Central memory CD8-positive, alpha-beta T cell (primary cell): ENCODE measurements at regions not wholly inside any gene's neighbourhood (a gene's known extent, or its start where the extent isn't known, plus 50 kb on each side); places are given as distances from the start of the nearest gene placed in this dataset.
"Not testable (repeated sequence)": the region's sequence is repeated elsewhere in the genome, so short reads cannot be mapped to it uniquely, and the experiment has no call there.

Source experiments
- ATAC-seq: fragments of 150-1000 bp; cut with Tn5 transposase; replicated peaks from 2 replicates; pipeline ENCODE4 v1.10.0; 2022; ENCODE audit warnings: mild to moderate bottlenecking, moderate FRiP score, moderate number of reproducible peaks; ENCODE audit not compliant: poor library complexity, severe bottlenecking; ENCODE audit errors: extremely low read depth
- DNase-seq, 2 donors: peaks; one replicate each; pipeline ENCODE4 v3.0.0; 2021; ENCODE audit warnings: low spot score in 2 of 2
- H3K27ac Mint-ChIP-seq: one replicate; pipeline ENCODE4 v1.8.0; 2022; ENCODE audit warnings: low read depth, mild to moderate bottlenecking, moderate library complexity, mixed read lengths
- H3K27me3 Mint-ChIP-seq: one replicate; pipeline ENCODE4 v1.8.0; 2022; ENCODE audit warnings: mixed read lengths
- H3K36me3 Mint-ChIP-seq: one replicate; pipeline ENCODE4 v1.8.0; 2022; ENCODE audit warnings: mild to moderate bottlenecking, moderate library complexity, mixed read lengths; ENCODE audit not compliant: insufficient read depth
- H3K4me1 Mint-ChIP-seq: one replicate; pipeline ENCODE4 v1.8.0; 2022; ENCODE audit warnings: mixed read lengths
- H3K4me3 Mint-ChIP-seq: one replicate; pipeline ENCODE4 v1.8.0; 2022; ENCODE audit warnings: mild to moderate bottlenecking, moderate library complexity, mixed read lengths
- H3K9me3 Mint-ChIP-seq: one replicate; pipeline ENCODE4 v1.8.0; 2022; ENCODE audit warnings: mixed read lengths

DNA sequence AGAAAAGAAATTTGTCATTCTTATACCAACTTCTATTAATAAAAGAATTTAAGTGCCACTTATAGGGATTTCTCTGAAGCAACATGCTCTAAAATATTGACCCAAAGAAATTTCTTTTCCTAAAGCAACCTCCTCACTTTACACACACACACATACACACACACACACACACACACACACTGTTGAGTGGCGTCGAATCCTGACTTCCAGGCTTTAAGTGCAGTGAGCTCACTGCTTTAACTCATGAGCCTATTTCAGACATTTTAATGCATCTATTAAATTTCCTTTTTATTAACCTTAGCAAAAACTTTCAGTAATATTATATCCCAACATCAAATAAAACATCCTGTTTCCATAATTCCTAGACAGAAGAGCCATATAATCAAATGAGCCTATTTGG is 229.1 kb upstream of the ACVR2A start:
- Mint-ChIP-seq H3K4me1 (no peaks in the 10 kb centered on the region), H3K9me3 (no peaks in the 10 kb centered on the region), H3K27me3 (no peaks in the 10 kb centered on the region), H3K27ac (no peak overlapping the region), H3K36me3 (no peaks in the 10 kb centered on the region), H3K4me3 (no peak overlapping the region)
- ATAC-seq (no peak), DNase-seq (no peak)

GRCh38 chr2:147614979-147615470 is 229.8 kb upstream of the ACVR2A start:
- no peaks in the 10 kb centered on the region for H3K9me3 Mint-ChIP-seq
- ATAC-seq = no peak
- no peak for DNase-seq
- H3K27me3 Mint-ChIP-seq = no peaks in the 10 kb centered on the region
- no peaks in the 10 kb centered on the region for H3K4me1 Mint-ChIP-seq
- H3K4me3 Mint-ChIP-seq = no peak overlapping the region
- no peaks in the 10 kb centered on the region for H3K36me3 Mint-ChIP-seq
- H3K27ac Mint-ChIP-seq = no peak overlapping the region

GRCh38 chr2:147614471-147614870 is 230.4 kb upstream of the ACVR2A start:
- no peak for ATAC-seq
- no peak overlapping the region for H3K27ac Mint-ChIP-seq

DNA sequence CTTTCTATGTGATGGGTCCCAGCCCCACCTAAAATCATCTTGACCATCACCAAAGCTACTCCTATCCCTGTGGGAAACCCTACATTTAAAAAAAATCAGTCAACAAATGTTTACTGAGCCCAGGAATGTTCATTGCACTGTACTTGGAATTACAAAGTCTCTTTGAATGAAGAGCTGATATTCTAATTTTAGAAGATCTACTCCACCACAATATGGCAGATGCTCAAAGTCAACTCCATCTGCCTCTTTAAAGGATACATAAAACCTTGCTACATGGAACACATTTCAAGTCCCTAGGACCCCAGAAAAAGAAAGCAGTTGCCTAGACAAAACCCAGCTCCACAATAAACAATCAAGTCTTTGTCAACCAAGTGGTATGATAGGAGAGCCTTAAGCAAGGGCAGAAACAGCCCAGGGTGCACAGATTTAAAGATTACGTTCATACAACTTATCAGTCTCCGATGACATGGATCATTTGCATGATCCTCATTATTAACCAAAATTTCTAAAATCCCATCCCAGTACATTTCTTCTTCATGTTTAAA is 234.3 kb upstream of the ACVR2A start:
- Mint-ChIP-seq H3K4me3 (no peak overlapping the region), H3K27me3 (no peaks in the 10 kb centered on the region), H3K9me3 (no peaks in the 10 kb centered on the region), H3K36me3 (no peaks in the 10 kb centered on the region), H3K27ac (no peak overlapping the region), H3K4me1 (no peaks in the 10 kb centered on the region)
- DNase-seq (no peak), ATAC-seq (no peak)

More at GRCh38 chr2:147614471-147614870, 230.4 kb upstream of the ACVR2A start:
- DNase-seq = no peak
- Mint-ChIP-seq H3K4me1 (no peaks in the 10 kb centered on the region), H3K27me3 (no peaks in the 10 kb centered on the region), H3K36me3 (no peaks in the 10 kb centered on the region), H3K4me3 (no peak overlapping the region), H3K9me3 (no peaks in the 10 kb centered on the region)

GRCh38 chr2:147609301-147609700 is 235.5 kb upstream of the ACVR2A start:
- no peak for DNase-seq
- Mint-ChIP-seq H3K4me3 (no peak overlapping the region), H3K4me1 (no peaks in the 10 kb centered on the region), H3K36me3 (no peaks in the 10 kb centered on the region), H3K9me3 (no peaks in the 10 kb centered on the region), H3K27ac (no peak overlapping the region), H3K27me3 (no peaks in the 10 kb centered on the region)
- no peak for ATAC-seq

- Mint-ChIP-seq H3K36me3 (no peaks in the 10 kb centered on the region), H3K27me3 (no peaks in the 10 kb centered on the region), H3K4me3 (no peak overlapping the region), H3K27ac (no peak overlapping the region), H3K9me3 (peaks cover 7% of the 10 kb centered on the region), H3K4me1 (no peaks in the 10 kb centered on the region)
- no peak for DNase-seq
- no peak for ATAC-seq
Measured at GRCh38 chr2:147607379-147607778, 237.4 kb upstream of the ACVR2A start.

DNA sequence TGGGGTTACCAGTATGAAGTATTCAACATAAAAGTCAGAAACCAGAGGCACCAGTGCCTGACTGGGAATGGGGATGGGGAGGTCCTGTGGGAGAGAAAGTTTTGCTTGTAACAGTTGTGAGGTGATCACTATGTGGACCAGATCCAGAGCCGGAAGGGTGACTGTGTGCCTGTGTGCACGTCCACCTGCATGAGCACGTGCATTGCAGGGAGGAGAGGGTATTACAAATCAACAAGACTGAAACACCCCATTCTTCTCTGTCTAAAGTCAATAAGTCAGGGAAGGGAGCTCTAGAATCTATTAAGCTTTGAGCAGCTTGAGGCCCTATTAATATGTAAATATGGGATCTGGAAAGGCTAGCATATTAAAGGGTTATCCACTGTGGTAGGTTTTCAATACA is 241.0 kb upstream of the ACVR2A start:
- Mint-ChIP-seq H3K9me3 (peaks cover 7% of the 10 kb centered on the region), H3K4me1 (no peaks in the 10 kb centered on the region), H3K4me3 (no peak overlapping the region), H3K27me3 (no peaks in the 10 kb centered on the region), H3K27ac (no peak overlapping the region), H3K36me3 (no peaks in the 10 kb centered on the region)
- ATAC-seq = no peak
- DNase-seq = no peak

DNA sequence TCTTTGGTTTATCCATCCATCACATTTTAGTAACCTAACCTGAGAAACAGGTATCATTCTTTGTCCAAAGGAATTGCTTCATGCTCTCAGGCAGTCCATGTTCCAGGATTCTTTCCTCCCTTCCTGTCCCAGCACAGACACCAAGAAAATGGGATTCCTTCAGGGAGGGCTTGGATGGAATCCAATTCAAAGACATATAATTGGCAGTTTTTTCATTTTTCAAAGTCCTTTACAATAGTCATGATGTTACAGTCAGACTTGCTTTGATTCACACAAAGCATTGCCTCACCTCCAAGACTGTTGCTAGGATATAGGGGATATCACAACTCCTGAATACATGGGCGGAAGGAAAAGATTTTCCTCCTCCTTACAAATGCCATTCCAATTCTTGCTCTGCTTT is 241.4 kb upstream of the ACVR2A start:
- ATAC-seq = no peak
- no peaks in the 10 kb centered on the region for H3K27me3 Mint-ChIP-seq
- DNase-seq = no peak
- H3K4me3 Mint-ChIP-seq = no peak overlapping the region
- H3K27ac Mint-ChIP-seq = no peak overlapping the region
- no peaks in the 10 kb centered on the region for H3K4me1 Mint-ChIP-seq
- H3K36me3 Mint-ChIP-seq = no peaks in the 10 kb centered on the region
- peaks cover 7% of the 10 kb centered on the region for H3K9me3 Mint-ChIP-seq

DNA sequence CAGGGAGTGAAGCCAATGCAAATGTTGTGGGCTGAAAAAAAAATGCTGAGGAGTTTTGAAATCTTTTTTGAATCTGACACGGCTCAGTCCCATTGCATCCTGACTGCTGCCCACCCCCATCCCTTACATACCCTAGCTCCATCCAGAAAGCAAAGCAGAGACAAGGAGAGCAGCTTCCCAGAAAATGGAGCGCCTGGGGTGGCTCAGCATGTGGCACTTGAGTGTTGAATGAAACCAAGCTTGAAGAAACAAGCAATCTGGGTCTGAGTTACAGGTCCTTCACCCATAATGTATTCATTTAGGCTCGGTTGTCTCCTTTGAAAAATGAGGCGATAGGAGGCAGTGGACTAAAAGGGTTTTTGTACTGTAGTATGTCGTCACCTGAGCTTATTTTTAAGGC is 244.2 kb upstream of the ACVR2A start:
- H3K27ac Mint-ChIP-seq = no peak overlapping the region
- H3K36me3 Mint-ChIP-seq = no peaks in the 10 kb centered on the region
- no peaks in the 10 kb centered on the region for H3K27me3 Mint-ChIP-seq
- no peaks in the 10 kb centered on the region for H3K4me1 Mint-ChIP-seq
- no peak for DNase-seq
- ATAC-seq = no peak
- no peak overlapping the region for H3K4me3 Mint-ChIP-seq
- peaks cover 7% of the 10 kb centered on the region for H3K9me3 Mint-ChIP-seq

DNA sequence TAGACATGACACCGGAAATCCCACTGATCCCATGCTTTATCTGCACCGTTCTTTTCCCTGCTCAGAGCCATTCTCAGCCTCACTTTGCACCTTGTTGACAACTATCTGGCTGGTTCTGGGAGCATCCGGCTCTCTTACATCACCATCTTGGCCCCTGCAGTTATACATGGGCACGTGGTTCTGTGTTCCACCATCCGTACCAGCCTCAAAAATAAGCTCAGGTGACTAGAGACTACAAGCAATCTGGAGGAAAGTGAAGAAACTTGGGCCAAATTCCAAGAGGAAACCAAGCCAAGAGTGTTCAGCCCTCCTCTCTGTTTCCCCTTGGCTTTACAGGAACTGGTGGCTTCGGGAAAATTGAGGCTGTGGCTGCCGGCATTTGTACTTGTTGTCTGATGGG is 244.6 kb upstream of the ACVR2A start:
- no peak overlapping the region for H3K4me3 Mint-ChIP-seq
- no peaks in the 10 kb centered on the region for H3K36me3 Mint-ChIP-seq
- peaks cover 7% of the 10 kb centered on the region for H3K9me3 Mint-ChIP-seq
- ATAC-seq (no peak), DNase-seq (no peak)
- no peaks in the 10 kb centered on the region for H3K27me3 Mint-ChIP-seq
- H3K4me1 Mint-ChIP-seq = no peaks in the 10 kb centered on the region
- H3K27ac Mint-ChIP-seq = no peak overlapping the region

GRCh38 chr2:147595200-147595599 is 249.6 kb upstream of the ACVR2A start:
- no peaks in the 10 kb centered on the region for H3K27me3 Mint-ChIP-seq
- ATAC-seq = no peak
- H3K4me1 Mint-ChIP-seq = no peaks in the 10 kb centered on the region
- no peak overlapping the region for H3K4me3 Mint-ChIP-seq
- H3K27ac Mint-ChIP-seq = no peak overlapping the region
- H3K36me3 Mint-ChIP-seq = no peaks in the 10 kb centered on the region
- H3K9me3 Mint-ChIP-seq = peaks cover 7% of the 10 kb centered on the region
- no peak for DNase-seq

DNA sequence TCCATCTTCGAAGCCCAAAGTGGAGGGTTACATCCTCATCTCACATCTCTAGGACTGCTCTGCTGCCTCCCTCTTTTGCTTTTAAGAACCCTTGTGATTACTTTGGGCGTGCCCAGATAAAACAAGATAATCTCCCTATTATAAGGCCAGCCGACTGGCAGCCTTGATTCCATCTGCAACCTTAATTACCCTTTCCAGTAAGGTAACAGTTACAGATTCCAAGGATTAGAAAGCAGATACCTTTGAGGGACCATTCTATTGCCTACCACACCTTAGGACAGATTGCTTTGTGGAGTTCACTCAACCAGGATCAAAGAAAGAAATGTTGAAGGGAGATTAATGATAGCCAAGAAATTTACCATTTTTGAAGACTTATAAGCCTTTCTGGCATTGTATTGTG is 250.8 kb upstream of the ACVR2A start:
- H3K4me1 Mint-ChIP-seq = no peaks in the 10 kb centered on the region
- ATAC-seq (no peak), DNase-seq (no peak)
- no peaks in the 10 kb centered on the region for H3K36me3 Mint-ChIP-seq
- H3K9me3 Mint-ChIP-seq = peaks cover 7% of the 10 kb centered on the region
- H3K27ac Mint-ChIP-seq = no peak overlapping the region
- no peak overlapping the region for H3K4me3 Mint-ChIP-seq
- H3K27me3 Mint-ChIP-seq = no peaks in the 10 kb centered on the region

DNA sequence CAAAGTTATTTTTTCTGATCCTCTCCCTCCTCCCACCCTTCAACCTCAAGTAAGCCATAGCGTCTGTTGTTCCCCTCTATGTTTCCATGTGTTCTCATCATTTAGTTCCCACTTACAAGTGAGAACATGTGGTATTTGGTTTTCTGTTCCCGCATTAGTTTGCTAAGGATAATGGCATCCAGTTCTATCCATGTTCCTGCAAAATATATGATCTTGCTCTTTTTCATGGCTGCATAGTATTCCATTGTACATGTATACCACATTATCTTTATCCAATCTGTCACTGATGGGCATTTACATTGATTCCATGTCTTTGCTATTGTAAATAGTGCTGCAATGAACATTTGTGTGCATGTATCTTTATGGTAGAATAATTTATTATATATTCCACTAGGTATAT is 252.0 kb upstream of the ACVR2A start:
- peaks cover 12% of the 10 kb centered on the region for H3K9me3 Mint-ChIP-seq
- not testable (repeated sequence) for H3K4me1 Mint-ChIP-seq, H3K27me3 Mint-ChIP-seq, ATAC-seq, DNase-seq, H3K4me3 Mint-ChIP-seq, H3K27ac Mint-ChIP-seq, H3K36me3 Mint-ChIP-seq

- ATAC-seq (no peak), DNase-seq (no peak)
- Mint-ChIP-seq H3K27me3 (no peaks in the 10 kb centered on the region), H3K9me3 (peaks cover 12% of the 10 kb centered on the region), H3K36me3 (no peaks in the 10 kb centered on the region), H3K4me1 (no peaks in the 10 kb centered on the region), H3K4me3 (no peak overlapping the region), H3K27ac (no peak overlapping the region)
Measured at GRCh38 chr2:147589127-147589526, 255.7 kb upstream of the ACVR2A start.
